ENCODE measurements at regions not wholly inside any gene's neighbourhood (a gene's known extent, or its start where the extent isn't known, plus 50 kb on each side); places are given as distances from the start of the nearest gene placed in this dataset.
A peak's percentile ranks its signal among the peaks of the same experiment; 100 is the strongest.
"Not testable (repeated sequence)": the region's sequence is repeated elsewhere in the genome, so short reads cannot be mapped to it uniquely, and the experiment has no call there.

- no peak for DNase-seq (ENCODE audit: low read depth)
Measured at GRCh38 chr2:189309331-189309730, 129.8 kb upstream of the COL5A2 start.

DNA sequence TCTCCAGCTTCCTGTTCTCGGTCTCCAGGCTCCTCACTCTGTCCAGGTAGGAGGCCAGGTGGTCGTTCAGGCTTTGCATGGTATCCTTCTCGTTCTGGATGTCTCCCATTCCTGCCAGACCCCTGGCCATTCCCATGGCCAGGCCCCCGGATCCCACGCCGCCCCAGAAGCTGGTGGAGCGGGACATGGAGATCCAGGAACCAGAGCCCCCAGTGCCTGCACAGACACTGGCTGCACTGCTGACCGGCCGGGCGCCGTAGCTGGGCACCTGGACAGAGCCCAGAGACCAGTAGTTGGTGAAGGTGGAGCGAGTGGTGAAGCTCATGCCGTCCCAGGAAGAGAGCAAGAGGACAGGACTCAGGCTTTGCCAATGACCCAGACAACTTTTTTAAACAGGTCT lies 129.1 kb upstream of the WDR75 start:
- no peak for DNase-seq (ENCODE audit: low read depth)

DNA sequence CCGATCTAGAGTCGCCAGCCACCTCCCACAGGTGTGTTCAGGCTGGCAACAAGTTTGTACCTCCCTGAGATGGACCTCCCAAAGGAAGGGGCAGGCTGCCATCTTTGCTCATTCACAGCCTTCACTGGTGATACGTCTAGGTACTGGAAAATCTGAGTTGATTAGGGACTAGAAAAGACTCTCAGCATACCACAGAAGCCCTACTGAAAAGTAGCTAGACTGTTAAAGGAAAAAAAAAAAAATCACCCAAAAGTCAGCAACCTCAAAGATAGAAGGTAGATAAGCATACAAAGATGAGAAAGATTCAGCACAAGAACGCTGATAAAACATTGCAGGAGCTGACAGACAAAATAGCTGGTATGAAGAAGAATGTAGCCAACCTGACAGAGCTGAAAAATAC lies 128.6 kb upstream of the WDR75 start:
- DNase-seq (ENCODE audit: low read depth): no peak

- DNase-seq (ENCODE audit: low read depth): no peak
Measured at GRCh38 chr2:189318761-189319160, 122.5 kb upstream of the WDR75 start.

DNA sequence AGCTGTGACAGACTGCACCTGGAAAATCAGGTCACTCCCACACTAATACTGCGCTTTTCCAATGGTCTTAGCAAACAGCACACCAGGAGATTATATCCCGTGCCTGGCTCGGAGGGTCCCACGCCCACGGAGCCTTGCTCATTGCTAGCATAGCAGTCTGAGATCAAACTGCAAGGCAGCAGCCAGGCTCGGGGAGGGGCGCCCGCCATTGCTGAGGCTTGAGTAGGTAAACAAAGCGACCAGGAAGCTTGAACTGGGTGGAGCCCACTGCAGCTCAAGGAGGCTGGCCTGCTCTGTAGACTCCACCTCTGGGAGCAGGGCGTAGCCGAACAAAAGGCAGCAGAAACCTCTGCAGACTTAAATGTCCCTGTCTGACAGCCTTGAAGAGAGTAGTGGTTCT lies 121.8 kb upstream of the WDR75 start:
- DNase-seq (ENCODE audit: low read depth): not testable (repeated sequence)

DNA sequence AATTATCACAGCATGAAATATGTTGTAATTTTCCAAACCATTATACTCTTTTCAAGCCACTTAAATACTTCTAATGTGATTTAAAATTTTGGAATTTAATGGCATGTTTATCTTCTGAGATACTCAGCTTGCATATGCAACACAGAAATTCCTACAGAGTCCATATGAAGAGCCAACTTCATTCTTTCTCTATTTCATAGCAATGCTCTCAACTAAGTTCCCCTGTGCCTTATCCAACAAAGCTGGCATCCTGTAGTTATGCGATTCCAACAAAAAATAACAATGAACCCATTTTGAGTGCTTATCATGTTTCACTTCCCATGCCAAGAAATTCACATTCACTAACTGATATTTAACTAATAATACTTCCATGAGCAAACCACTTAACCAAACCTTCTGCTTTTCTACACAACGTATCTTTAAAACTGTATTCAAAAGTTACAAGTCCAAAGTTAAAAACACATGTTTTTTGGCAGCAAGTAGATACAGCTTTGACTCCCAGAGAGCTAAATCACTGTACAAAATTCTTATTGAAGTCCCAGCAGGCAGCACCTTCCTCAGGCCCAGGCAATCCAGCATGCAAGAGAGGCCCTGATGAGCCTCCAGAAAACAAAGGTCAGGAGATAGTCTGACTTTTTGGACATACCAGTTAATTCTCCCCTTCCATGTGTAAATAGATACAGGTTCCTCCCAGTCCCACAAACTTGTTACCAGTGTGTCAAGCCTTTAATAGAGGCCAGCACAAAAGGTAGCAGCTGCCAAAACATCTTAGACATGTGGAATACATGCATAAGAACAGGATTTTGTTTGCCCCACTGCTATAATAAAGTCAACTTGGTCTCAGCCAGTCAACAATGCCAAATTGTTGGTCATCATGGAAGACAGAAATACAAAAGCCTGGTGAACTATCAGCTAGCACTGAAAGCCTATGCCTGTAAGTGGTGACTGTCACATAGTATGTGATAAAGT lies 113.1 kb upstream of the WDR75 start:
- DNase-seq (ENCODE audit: low read depth): no peak

DNA sequence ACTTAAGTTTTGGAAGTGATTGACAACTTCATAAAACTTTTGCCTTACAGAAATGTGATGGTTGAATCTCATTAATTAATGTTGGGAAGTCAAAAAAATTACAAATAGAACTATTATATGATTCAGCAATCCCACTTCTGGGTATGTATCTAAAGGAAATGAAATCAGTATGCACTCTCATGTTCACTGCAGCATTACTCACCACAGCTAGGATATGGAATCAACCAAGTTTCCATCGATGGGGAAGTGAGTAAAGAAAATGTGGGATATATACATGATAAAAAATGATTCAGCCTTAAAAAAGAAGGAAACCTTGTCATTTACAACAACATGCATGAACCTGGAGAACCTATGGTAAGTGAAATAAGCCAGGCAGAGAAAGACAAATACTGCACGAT lies 112.4 kb upstream of the WDR75 start:
- DNase-seq (ENCODE audit: low read depth): peak; percentile 76

GRCh38 chr2:189336276-189336975 lies 104.8 kb upstream of the WDR75 start:
- peak; percentile 88 for DNase-seq (ENCODE audit: low read depth)

GRCh38 chr2:189337656-189338055 lies 103.6 kb upstream of the WDR75 start:
- peak; percentile 82 for DNase-seq (ENCODE audit: low read depth)

- no peak for DNase-seq (ENCODE audit: low read depth)
Measured at GRCh38 chr2:189338115-189338514, 103.2 kb upstream of the WDR75 start.

- DNase-seq (ENCODE audit: low read depth): no peak
Measured at GRCh38 chr2:189341077-189341476, 100.2 kb upstream of the WDR75 start.

- DNase-seq (ENCODE audit: low read depth): no peak
Measured at GRCh38 chr2:189344043-189344442, 97.2 kb upstream of the WDR75 start.

- peak; percentile 98 for DNase-seq (ENCODE audit: low read depth)
Measured at GRCh38 chr2:189347540-189347939, 93.7 kb upstream of the WDR75 start.

- DNase-seq (ENCODE audit: low read depth): peak; percentile 45
Measured at GRCh38 chr2:189348369-189348768, 92.9 kb upstream of the WDR75 start.

GRCh38 chr2:189350540-189351209 lies 90.6 kb upstream of the WDR75 start:
- peak; percentile 88 for DNase-seq (ENCODE audit: low read depth)

GRCh38 chr2:189351933-189352332 lies 89.3 kb upstream of the WDR75 start:
- DNase-seq (ENCODE audit: low read depth): not testable (repeated sequence)

DNA sequence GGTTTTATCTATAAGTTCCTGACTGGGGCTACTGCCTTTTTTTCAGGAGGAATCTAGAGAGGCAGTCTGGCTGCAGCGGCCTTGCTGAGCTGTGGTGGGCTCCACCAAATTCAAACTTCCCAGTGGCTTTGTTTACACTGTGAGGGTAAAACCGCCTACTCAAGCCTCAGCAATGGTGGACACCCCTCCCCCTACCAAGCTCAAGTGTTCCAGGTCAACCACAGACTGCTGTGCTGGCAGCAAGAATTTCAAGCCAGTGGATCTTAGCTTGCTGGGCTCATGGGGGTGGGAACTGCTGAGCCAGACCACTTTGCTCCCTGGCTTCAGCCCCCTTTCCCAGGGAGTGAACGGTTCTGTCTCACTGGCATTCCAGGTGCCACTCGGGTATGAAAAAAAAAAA lies 83.9 kb upstream of the WDR75 start:
- DNase-seq (ENCODE audit: low read depth): peak; percentile 75

DNA sequence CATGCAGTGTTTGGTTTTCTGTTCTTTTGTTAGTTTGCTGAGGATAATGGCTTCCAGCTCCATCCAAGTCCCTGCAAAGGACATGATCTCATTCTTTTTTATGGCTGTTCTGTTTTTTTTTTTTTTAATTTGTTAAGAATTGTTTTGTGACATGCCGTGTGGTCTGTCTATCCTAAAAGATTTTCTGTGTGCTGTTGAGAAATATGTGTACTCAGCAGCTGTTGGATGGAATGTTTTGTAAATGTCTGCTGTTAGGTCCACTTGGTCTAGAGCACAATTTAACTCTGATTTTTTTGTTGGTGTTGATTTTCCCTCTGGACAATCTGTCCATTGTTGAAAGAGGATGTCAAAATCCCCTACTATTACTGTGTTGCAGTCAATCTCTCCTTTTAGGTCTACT lies 80.4 kb upstream of the WDR75 start:
- DNase-seq (ENCODE audit: low read depth): no peak

GRCh38 chr2:189362283-189362682 lies 79.0 kb upstream of the WDR75 start:
- DNase-seq (ENCODE audit: low read depth): peak; percentile 56

DNA sequence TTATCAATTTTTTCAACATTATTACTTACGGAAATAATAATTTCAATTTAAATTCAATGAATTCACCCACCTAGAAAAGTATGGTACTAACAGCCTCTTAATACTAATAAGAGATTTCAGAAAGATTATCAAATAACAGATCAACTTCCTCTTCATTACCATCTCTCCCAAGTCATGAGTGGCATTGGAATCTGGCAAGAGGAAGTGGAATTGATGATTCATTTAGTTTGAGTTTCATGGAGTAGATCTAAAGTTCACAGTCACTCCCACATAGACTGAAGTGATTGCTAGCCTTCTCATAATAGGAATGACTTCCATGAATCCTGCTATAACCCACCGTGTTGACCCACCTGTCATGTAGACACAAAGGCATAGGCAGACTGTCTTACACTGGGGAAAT lies 77.7 kb upstream of the WDR75 start:
- DNase-seq (ENCODE audit: low read depth): peak; percentile 86

- DNase-seq (ENCODE audit: low read depth): no peak
Measured at GRCh38 chr2:189364607-189365006, 76.7 kb upstream of the WDR75 start.

GRCh38 chr2:189366349-189366748 lies 74.9 kb upstream of the WDR75 start:
- DNase-seq (ENCODE audit: low read depth): no peak

DNA sequence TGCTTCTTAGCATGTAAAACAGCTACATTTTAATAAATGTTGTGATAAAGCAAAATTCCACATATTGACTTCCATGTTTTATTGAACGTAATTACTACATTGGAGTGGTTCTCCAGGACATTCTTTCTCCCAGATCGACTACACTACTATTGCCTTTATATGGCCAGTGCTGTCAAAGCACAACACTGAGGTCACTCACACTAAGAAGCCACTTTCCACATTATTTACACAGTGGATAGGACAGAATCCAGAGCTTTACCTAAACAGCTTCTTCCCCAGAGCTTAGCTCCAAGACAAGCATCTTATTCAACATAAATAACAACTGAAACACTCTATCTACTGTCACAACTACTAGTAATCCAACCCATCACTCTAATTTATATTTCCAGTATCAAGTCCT lies 73.9 kb upstream of the WDR75 start:
- no peak for DNase-seq (ENCODE audit: low read depth)

All from iris pigment epithelial cell (primary cell).